A673 (cell line): ENCODE measurements at regions not wholly inside any gene's neighbourhood (a gene's known extent, or its start where the extent isn't known, plus 50 kb on each side); places are given as distances from the start of the nearest gene placed in this dataset.
A peak's percentile ranks its signal among the peaks of the same experiment; 100 is the strongest.

ENCODE experiments used
- BruUV-seq: library from RNA; stranded (reverse); fragments of 400-500 nt; replicated peaks from 2 replicates; lab custom pipeline; 2021; lab: Mats Ljungman, UMichigan
- CTCF ChIA-PET: fragments of 300-600 bp; sonication (Branson Sonifier 250); formaldehyde crosslinking; loops from one replicate; lab custom pipeline; 2022; ENCODE audit warnings: antibody characterized with exemption; lab: Charles Lee
- POLR2A ChIA-PET: fragments of 300-600 bp; sonication (Branson Sonifier 250); formaldehyde crosslinking; loops from one replicate; lab custom pipeline; 2022; ENCODE audit warnings: antibody characterized with exemption; ENCODE audit not compliant: low non-redundant PET; lab: Charles Lee
- DNase-seq: peaks from one replicate; pipeline ENCODE4 v3.0.0-alpha.2; 2015; ENCODE audit warnings: low spot score
- H3K27ac ChIP-seq: fragments of 200-600 bp; sonication (generic); 2 replicates; pipeline ENCODE4 v1.5.1; 2016; ENCODE audit warnings: mixed run types, low read depth, mild to moderate bottlenecking, mixed read lengths, antibody characterized with exemption, low read length; ENCODE audit not compliant: poor library complexity, severe bottlenecking
- H3K27me3 ChIP-seq: fragments of 200-600 bp; sonication (generic); replicated peaks from 2 replicates; pipeline ENCODE4 v1.6.1; 2017; ENCODE audit warnings: mixed run types, low read depth, mild to moderate bottlenecking, mixed read lengths, antibody characterized with exemption, low read length; ENCODE audit not compliant: insufficient read depth, poor library complexity
- H3K36me3 ChIP-seq: fragments of 200-600 bp; sonication (generic); 2 replicates; pipeline ENCODE4 v1.6.1; 2016; ENCODE audit warnings: mixed run types, mild to moderate bottlenecking, mixed read lengths, antibody characterized with exemption, low read length; ENCODE audit not compliant: insufficient read depth, poor library complexity, severe bottlenecking
- H3K4me1 ChIP-seq: fragments of 200-600 bp; sonication (generic); 2 replicates; pipeline ENCODE4 v1.6.1; 2017; ENCODE audit warnings: mixed run types, mild to moderate bottlenecking, mixed read lengths, antibody characterized with exemption, low read length; ENCODE audit not compliant: insufficient read depth, poor library complexity, severe bottlenecking
- H3K4me3 ChIP-seq: fragments of 200-600 bp; sonication (generic); 2 replicates; pipeline ENCODE4 v1.5.1; 2016; ENCODE audit warnings: low read depth, mixed run types, mild to moderate bottlenecking, mixed read lengths, low read length; ENCODE audit not compliant: poor library complexity, severe bottlenecking
- H3K9me3 ChIP-seq: fragments of 200-600 bp; sonication (generic); 2 replicates; pipeline ENCODE4 v1.6.1; 2016; ENCODE audit warnings: mixed run types, low read depth, mild to moderate bottlenecking, mixed read lengths, antibody characterized with exemption, low read length; ENCODE audit not compliant: poor library complexity, severe bottlenecking
- CTCF ChIP-seq: fragments of 300-800, 200-600 bp; sonication (generic); conservative IDR thresholded peaks from 2 replicates; pipeline ENCODE4 v1.5.1; 2017; ENCODE audit warnings: low read depth, mild to moderate bottlenecking, antibody characterized with exemption, low read length, moderate library complexity, mixed read lengths
- EZH2 ChIP-seq: fragments of 200-600 bp; sonication (generic); IDR thresholded peaks from 2 replicates; pipeline ENCODE4 v1.6.1; 2017; ENCODE audit warnings: borderline replicate concordance, low read depth, mild to moderate bottlenecking, mixed read lengths, antibody characterized with exemption, low read length; ENCODE audit not compliant: poor library complexity, severe bottlenecking
- intact Hi-C: fragments of 100-400 bp; cut with micrococcal nuclease; formaldehyde crosslinking; loops from one replicate; pipeline ENCODE4 v1.10.0; 2022; ENCODE audit not compliant: unreplicated experiment

- H3K4me3 ChIP-seq = no peak overlapping the region
- no peak for DNase-seq
- no peaks in the 10 kb centered on the region for H3K27me3 ChIP-seq
- H3K4me1 ChIP-seq = no peaks in the 10 kb centered on the region
- H3K36me3 ChIP-seq = no peaks in the 10 kb centered on the region
- BruUV-seq = no TSS peak
- no peak overlapping the region for H3K27ac ChIP-seq
- POLR2A ChIA-PET = no interaction called here
- no peak for TF ChIP-seq EZH2
- TF ChIP-seq CTCF = no peak
- no peaks in the 10 kb centered on the region for H3K9me3 ChIP-seq
- CTCF ChIA-PET = no interaction called here
- intact Hi-C loops = loop anchor here (10.0 kb wide), 1 partner anchor 1227 kb away; no protein-coding TSS in a partner anchor
These were observed 584.5 kb downstream of the SLITRK1 start for GRCh38 chr13:83297586-83298290.

- TF ChIP-seq EZH2 (no peak), CTCF (no peak)
- Histone ChIP-seq H3K27me3 (no peaks in the 10 kb centered on the region), H3K9me3 (no peaks in the 10 kb centered on the region), H3K4me1 (no peaks in the 10 kb centered on the region), H3K27ac (no peak overlapping the region), H3K4me3 (no peak overlapping the region), H3K36me3 (no peaks in the 10 kb centered on the region)
- intact Hi-C loops = loop anchor here (10.0 kb wide), 1 partner anchor 1229 kb away; no protein-coding TSS in a partner anchor
- POLR2A ChIA-PET = no interaction called here
- CTCF ChIA-PET = no interaction called here
- no peak for DNase-seq
- no TSS peak for BruUV-seq
These were observed 586.6 kb downstream of the SLITRK1 start for GRCh38 chr13:83295686-83296085.

DNA sequence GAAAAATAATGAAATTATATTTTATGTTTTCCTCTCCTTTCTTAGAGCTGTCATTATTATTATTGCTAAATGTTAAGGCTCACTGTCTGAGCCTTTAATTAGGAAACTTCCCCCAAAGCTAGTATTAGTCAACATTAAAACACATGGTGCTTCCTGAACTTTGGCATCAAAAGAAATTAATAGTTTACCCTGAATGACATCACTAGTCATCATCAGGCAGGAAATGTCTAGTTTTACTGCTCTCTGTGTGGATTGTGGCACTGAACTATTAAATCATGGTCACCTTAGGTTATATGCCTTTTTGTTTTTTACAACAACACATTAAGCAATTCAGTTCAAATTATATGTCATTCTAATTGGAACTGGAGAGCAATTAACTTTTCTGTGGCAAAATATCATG lies 595.5 kb downstream of the SLITRK1 start:
- no peaks in the 10 kb centered on the region for H3K36me3 ChIP-seq
- TF ChIP-seq EZH2 = no peak
- TF ChIP-seq CTCF = no peak
- BruUV-seq = no TSS peak
- intact Hi-C loops = no loop called here
- no peak overlapping the region for H3K4me3 ChIP-seq
- ChIA-PET POLR2A (no interaction called here), CTCF (no interaction called here)
- H3K4me1 ChIP-seq = peaks cover 7% of the 10 kb centered on the region
- no peaks in the 10 kb centered on the region for H3K9me3 ChIP-seq
- H3K27me3 ChIP-seq = no peaks in the 10 kb centered on the region
- no peak overlapping the region for H3K27ac ChIP-seq
- peak; percentile 13 for DNase-seq
